Left ventricle myocardium inferior (tissue), 1 donor: ENCODE measurements at regions not wholly inside any gene's neighbourhood (a gene's known extent, or its start where the extent isn't known, plus 50 kb on each side); places are given as distances from the start of the nearest gene placed in this dataset.

Source experiments
- DNase-seq: peaks from one replicate; pipeline ENCODE4 v3.0.0-alpha.2; 2020
- H3K27ac ChIP-seq: fragments of 200-600 bp; replicated peaks from 2 replicates; pipeline ENCODE4 v1.8.0; 2021
- H3K27me3 ChIP-seq: fragments of 200-600 bp; 2 replicates; pipeline ENCODE4 v1.8.0; 2021; ENCODE audit warnings: low read depth
- H3K36me3 ChIP-seq: fragments of 200-600 bp; 2 replicates; pipeline ENCODE4 v1.8.0; 2021
- H3K4me1 ChIP-seq: fragments of 200-600 bp; 2 replicates; pipeline ENCODE4 v1.8.0; 2021
- H3K4me3 ChIP-seq: fragments of 200-600 bp; 2 replicates; pipeline ENCODE4 v1.8.0; 2021; ENCODE audit warnings: mild to moderate bottlenecking, moderate library complexity
- H3K9me3 ChIP-seq: fragments of 200-600 bp; replicated peaks from 2 replicates; pipeline ENCODE4 v1.8.0; 2021
- CTCF ChIP-seq: fragments of 200-600 bp; IDR thresholded peaks from 2 replicates; pipeline ENCODE4 v1.8.0; 2021; ENCODE audit warnings: antibody characterized with exemption, mild to moderate bottlenecking, borderline replicate concordance
- intact Hi-C: fragments of 100-400 bp; cut with micrococcal nuclease; formaldehyde crosslinking; loops from one replicate; pipeline ENCODE4 v1.11.0; 2022
- donor health status: DM: no; HTN: yes; CAD: no; lungs with severe emphysema.

DNA sequence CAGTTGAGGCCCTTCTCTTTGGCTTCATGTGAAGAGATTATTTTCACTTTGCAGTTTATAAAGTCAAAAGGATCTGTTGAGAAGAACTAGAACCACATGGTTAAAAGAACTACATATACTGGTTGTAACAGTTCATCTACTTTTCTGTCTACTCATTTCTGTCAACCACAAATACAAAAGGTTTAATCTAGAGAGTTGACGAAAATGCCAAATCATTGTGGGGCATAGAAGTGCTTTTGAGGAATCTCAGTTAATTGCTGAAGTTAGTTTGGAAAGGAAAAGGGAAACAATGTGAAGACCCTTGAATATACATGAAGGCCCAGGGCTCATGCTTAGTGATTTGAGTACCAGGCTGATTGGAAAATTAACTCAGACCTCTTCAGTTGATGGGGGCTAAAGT is 415.7 kb upstream of the ZP4 start:
- Histone ChIP-seq H3K4me3 (no peak overlapping the region), H3K27ac (no peak overlapping the region), H3K4me1 (no peaks in the 10 kb centered on the region), H3K36me3 (no peaks in the 10 kb centered on the region), H3K27me3 (no peaks in the 10 kb centered on the region), H3K9me3 (no peaks in the 10 kb centered on the region)
- intact Hi-C loops: no loop called here
- TF ChIP-seq CTCF: no peak
- no peak for DNase-seq

DNA sequence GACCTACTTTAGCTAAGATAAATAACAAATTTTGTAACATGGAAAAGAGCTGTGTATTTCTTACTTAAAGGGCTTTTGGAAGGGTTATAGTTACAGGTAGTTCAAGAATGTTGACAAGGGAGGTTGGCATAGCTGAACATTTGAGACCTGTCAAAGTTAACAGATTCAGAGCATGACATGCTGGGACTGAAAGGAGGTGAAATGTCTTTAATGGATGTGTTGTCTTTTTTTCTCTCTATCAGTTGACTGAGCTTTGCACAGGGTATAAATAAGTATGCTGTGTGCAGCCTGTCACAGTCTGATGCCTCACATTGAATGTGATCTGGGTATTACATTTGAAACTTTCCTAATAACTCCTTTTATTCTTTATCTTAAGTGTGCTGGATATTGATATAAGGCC is 411.9 kb upstream of the ZP4 start:
- peaks cover 11% of the 10 kb centered on the region for H3K9me3 ChIP-seq
- H3K4me1 ChIP-seq: no peaks in the 10 kb centered on the region
- H3K27ac ChIP-seq: no peak overlapping the region
- no peak overlapping the region for H3K4me3 ChIP-seq
- no peak for TF ChIP-seq CTCF
- intact Hi-C loops: no loop called here
- no peaks in the 10 kb centered on the region for H3K36me3 ChIP-seq
- no peaks in the 10 kb centered on the region for H3K27me3 ChIP-seq
- DNase-seq: no peak

DNA sequence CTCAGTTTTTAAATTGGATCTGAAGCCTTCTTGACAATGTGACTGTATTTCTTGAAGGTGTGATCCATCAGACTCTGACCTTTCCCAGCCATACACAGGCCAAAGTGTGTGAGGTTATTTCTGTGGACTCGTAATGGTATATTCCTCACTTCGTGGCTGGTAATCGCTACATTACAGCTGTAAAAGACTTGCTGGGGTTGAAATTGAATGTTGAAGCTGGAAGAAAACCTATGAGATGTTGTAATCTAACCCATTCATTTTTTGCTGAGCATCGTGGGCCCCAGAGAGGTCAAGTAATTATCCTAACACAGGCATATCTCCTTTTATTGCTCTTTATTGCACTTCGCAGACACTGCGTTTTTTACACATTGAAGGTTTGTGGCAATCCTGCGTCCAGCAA is 405.6 kb upstream of the ZP4 start:
- Histone ChIP-seq H3K27ac (no peak overlapping the region), H3K9me3 (peaks cover 22% of the 10 kb centered on the region), H3K4me3 (no peak overlapping the region), H3K36me3 (no peaks in the 10 kb centered on the region), H3K27me3 (no peaks in the 10 kb centered on the region), H3K4me1 (no peaks in the 10 kb centered on the region)
- no peak for DNase-seq
- intact Hi-C loops: no loop called here
- no peak for TF ChIP-seq CTCF

GRCh38 chr1:238293075-238293474 is 402.4 kb upstream of the ZP4 start:
- intact Hi-C loops: no loop called here
- no peak for TF ChIP-seq CTCF
- Histone ChIP-seq H3K27ac (no peak overlapping the region), H3K4me3 (no peak overlapping the region), H3K4me1 (no peaks in the 10 kb centered on the region), H3K9me3 (peaks cover 15% of the 10 kb centered on the region), H3K36me3 (no peaks in the 10 kb centered on the region), H3K27me3 (no peaks in the 10 kb centered on the region)
- DNase-seq: no peak

DNA sequence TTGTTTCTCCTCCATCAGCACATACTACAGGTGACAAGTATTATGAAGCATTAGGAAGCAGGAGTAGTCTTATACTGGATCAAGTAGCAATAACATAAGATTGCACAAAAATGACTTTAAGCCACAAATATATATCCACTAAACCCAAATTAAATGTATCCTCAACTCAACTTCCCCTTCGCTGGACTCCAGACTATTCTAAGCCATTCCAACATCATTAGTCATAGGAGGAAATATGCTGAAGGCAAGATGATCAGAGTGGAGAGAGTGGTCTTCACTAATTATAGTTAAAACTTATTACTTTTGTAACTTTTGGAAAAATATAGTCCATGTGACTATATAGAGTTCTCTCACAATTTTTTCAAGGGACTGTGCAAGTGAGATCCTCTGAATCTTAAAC is 390.7 kb upstream of the ZP4 start:
- Histone ChIP-seq H3K4me3 (no peak overlapping the region), H3K9me3 (peaks cover 29% of the 10 kb centered on the region), H3K27ac (no peak overlapping the region), H3K4me1 (no peaks in the 10 kb centered on the region), H3K27me3 (no peaks in the 10 kb centered on the region), H3K36me3 (no peaks in the 10 kb centered on the region)
- intact Hi-C loops: no loop called here
- DNase-seq: no peak
- TF ChIP-seq CTCF: no peak
